ENCODE measurements at regions not wholly inside any gene's neighbourhood (a gene's known extent, or its start where the extent isn't known, plus 50 kb on each side); places are given as distances from the start of the nearest gene placed in this dataset.

DNA sequence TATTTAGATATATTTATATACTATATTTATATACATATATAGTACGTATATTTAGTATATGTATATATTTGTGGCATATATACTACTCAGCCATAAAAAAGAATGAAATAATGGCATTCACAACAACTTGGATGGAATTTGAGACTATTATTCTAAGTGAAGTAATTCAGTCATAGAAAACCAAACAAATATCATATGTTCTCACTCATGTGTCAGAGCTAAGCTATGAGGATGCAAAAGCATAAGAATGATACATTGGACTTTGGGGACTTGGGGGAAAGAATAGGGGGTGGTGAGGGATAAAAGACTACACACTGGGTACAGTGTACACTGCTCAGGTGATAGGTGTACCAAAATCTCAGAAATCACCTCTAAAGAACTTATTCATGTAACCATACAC lies 1015.7 kb downstream of the EFNB2 start:
- no peak for DNase-seq (ENCODE audit: low spot score)
- no peaks in the 10 kb centered on the region for H3K36me3 Mint-ChIP-seq (ENCODE audit: low read depth)
- H3K4me1 Mint-ChIP-seq (ENCODE audit: low read depth) = peaks cover 19% of the 10 kb centered on the region
- H3K27ac Mint-ChIP-seq (ENCODE audit: unreplicated experiment) = no peak overlapping the region
- no peaks in the 10 kb centered on the region for H3K27me3 Mint-ChIP-seq (ENCODE audit: low read depth)
- TF ChIP-seq, protein P1, sequence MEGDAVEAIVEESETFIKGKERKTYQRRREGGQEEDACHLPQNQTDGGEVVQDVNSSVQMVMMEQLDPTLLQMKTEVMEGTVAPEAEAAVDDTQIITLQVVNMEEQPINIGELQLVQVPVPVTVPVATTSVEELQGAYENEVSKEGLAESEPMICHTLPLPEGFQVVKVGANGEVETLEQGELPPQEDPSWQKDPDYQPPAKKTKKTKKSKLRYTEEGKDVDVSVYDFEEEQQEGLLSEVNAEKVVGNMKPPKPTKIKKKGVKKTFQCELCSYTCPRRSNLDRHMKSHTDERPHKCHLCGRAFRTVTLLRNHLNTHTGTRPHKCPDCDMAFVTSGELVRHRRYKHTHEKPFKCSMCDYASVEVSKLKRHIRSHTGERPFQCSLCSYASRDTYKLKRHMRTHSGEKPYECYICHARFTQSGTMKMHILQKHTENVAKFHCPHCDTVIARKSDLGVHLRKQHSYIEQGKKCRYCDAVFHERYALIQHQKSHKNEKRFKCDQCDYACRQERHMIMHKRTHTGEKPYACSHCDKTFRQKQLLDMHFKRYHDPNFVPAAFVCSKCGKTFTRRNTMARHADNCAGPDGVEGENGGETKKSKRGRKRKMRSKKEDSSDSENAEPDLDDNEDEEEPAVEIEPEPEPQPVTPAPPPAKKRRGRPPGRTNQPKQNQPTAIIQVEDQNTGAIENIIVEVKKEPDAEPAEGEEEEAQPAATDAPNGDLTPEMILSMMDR (IDR thresholded peaks at IDR 0.05) = no peak
- H3K4me3 Mint-ChIP-seq (ENCODE audit: unreplicated experiment) = no peak overlapping the region
- H3K9me3 Mint-ChIP-seq (ENCODE audit: low read depth) = peaks cover 6% of the 10 kb centered on the region

DNA sequence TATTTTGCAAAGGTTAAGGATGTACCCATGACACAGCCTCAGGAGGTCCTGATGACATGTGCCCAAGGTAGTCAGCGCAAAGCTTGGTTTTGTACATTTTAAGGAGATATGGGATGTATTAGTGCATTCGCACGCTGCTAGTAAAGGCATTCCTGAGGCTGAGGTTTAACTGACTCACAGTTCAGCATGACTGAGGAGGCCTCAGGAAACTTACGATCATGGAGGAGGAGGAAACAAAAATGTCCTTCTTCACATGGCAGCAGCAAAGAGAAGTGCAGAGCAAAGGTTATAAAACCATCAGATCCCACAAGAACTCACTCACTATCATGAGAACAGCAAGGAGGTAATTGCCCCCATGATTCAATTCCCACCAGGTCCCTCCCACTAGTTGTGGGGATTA lies 1017.4 kb downstream of the EFNB2 start:
- no peak for DNase-seq (ENCODE audit: low spot score)
- no peaks in the 10 kb centered on the region for H3K27me3 Mint-ChIP-seq (ENCODE audit: low read depth)
- H3K4me1 Mint-ChIP-seq (ENCODE audit: low read depth) = peaks cover 19% of the 10 kb centered on the region
- peaks cover 6% of the 10 kb centered on the region for H3K9me3 Mint-ChIP-seq (ENCODE audit: low read depth)
- TF ChIP-seq, protein P1 (IDR thresholded peaks at IDR 0.05) = no peak
- H3K4me3 Mint-ChIP-seq (ENCODE audit: unreplicated experiment) = no peak overlapping the region
- H3K36me3 Mint-ChIP-seq (ENCODE audit: low read depth) = no peaks in the 10 kb centered on the region
- H3K27ac Mint-ChIP-seq (ENCODE audit: unreplicated experiment) = no peak overlapping the region

DNA sequence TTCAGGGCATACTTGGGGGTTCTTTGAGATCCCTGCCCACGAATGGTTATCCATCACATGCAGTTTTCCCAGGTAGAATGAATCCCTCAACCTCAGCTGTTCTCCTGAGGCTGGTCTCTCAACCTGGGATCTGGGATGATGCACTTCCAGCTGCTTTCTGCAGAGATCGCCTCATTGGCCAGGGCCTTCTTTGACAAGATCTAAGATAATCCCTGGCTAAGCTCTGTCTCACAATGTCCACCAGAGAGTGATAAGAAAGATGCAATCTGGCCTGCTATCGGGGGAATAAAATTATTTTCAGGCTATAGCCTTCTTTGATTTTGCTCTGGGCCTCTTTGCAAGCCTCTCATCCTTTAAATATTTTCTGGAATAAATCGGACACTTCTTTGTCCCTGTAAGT lies 1021.1 kb downstream of the EFNB2 start:
- Mint-ChIP-seq H3K4me3 (ENCODE audit: unreplicated experiment) (no peak overlapping the region), H3K9me3 (ENCODE audit: low read depth) (peaks cover 3% of the 10 kb centered on the region), H3K36me3 (ENCODE audit: low read depth) (no peaks in the 10 kb centered on the region), H3K4me1 (ENCODE audit: low read depth) (peaks cover 26% of the 10 kb centered on the region), H3K27me3 (ENCODE audit: low read depth) (no peaks in the 10 kb centered on the region), H3K27ac (ENCODE audit: unreplicated experiment) (no peak overlapping the region)
- TF ChIP-seq, protein P1 (IDR thresholded peaks at IDR 0.05) = no peak
- DNase-seq (ENCODE audit: low spot score) = no peak

DNA sequence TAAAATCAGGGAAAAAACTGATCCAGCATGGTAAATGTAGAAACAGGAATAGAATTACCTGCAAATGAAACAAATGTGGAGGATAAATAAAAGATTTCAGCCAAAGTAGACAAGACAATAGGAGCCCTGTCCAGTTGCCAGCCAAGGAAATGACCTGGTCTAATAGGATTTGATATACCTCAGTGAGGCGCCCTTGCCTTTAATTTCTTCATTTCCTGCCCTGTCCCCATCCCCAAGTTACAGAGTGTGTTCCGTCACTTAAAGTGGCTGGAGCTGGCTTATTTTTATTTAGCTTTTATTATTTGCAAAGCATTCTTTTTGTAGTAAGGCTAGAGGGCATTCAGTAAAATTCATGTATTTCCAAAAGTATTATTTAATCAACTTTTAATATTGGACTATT lies 1022.0 kb downstream of the EFNB2 start:
- TF ChIP-seq, protein P1 (IDR thresholded peaks at IDR 0.05) = peak; percentile 31
- no peaks in the 10 kb centered on the region for H3K36me3 Mint-ChIP-seq (ENCODE audit: low read depth)
- peaks cover 3% of the 10 kb centered on the region for H3K9me3 Mint-ChIP-seq (ENCODE audit: low read depth)
- no peaks in the 10 kb centered on the region for H3K27me3 Mint-ChIP-seq (ENCODE audit: low read depth)
- DNase-seq (ENCODE audit: low spot score) = no peak
- no peak overlapping the region for H3K4me3 Mint-ChIP-seq (ENCODE audit: unreplicated experiment)
- H3K4me1 Mint-ChIP-seq (ENCODE audit: low read depth) = peaks cover 30% of the 10 kb centered on the region
- H3K27ac Mint-ChIP-seq (ENCODE audit: unreplicated experiment) = no peak overlapping the region

DNA sequence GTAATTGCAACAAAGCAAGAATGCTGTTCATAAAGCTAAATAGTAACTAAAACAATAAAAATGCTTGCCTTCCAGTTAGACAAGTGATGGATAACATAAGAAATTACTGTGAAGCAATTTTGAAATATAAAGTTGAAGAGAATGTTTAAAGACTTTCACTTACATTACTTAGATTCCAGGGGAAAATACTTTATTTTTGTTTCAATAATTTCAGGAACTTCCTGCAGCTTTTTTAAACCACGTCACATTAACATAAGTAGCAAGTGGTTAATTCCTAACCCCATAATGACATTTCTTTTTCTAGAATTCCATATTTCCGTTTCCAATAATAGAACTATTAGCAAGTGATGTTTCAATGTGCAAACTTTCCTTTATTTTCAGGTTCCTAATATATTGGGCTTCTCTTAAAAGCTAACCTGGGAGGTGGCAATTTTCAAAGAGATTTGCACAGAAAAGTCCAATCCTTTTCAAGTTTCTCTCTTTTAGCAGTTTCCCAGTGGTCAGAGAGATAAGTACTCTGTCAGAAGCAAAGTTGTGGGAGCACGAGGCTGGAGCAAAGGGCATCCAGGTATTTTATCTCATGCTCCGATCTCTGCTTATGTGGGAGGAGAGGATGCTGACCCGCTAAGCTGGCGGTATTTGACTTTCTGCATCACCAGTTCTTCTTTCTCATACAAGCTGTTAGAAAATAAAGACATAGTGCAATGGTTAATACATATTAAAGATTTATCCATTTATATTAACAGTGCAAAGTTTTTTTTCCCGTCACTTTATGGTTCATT lies 1025.3 kb downstream of the EFNB2 start:
- H3K36me3 Mint-ChIP-seq (ENCODE audit: low read depth) = no peaks in the 10 kb centered on the region
- H3K27me3 Mint-ChIP-seq (ENCODE audit: low read depth) = no peaks in the 10 kb centered on the region
- H3K9me3 Mint-ChIP-seq (ENCODE audit: low read depth) = no peaks in the 10 kb centered on the region
- H3K27ac Mint-ChIP-seq (ENCODE audit: unreplicated experiment) = no peak overlapping the region
- no peak overlapping the region for H3K4me3 Mint-ChIP-seq (ENCODE audit: unreplicated experiment)
- TF ChIP-seq, protein P1 (IDR thresholded peaks at IDR 0.05) = no peak
- no peak for DNase-seq (ENCODE audit: low spot score)
- peaks cover 16% of the 10 kb centered on the region for H3K4me1 Mint-ChIP-seq (ENCODE audit: low read depth)

Data from chondrocyte (in vitro differentiated cells).